Ammon's horn (tissue), 1 donor: ENCODE measurements at regions not wholly inside any gene's neighbourhood (a gene's known extent, or its start where the extent isn't known, plus 50 kb on each side); places are given as distances from the start of the nearest gene placed in this dataset.

Experiments used
- DNase-seq: peaks from one replicate; pipeline ENCODE4 v3.0.0-alpha.2; 2016; ENCODE audit warnings: low spot score

- no peak for DNase-seq
Measured at GRCh38 chr5:68431186-68431585, 215.6 kb downstream of the PIK3R1 start.

- no peak for DNase-seq
Measured at GRCh38 chr5:68431601-68432337, 216.2 kb downstream of the PIK3R1 start.

- DNase-seq = no peak
Measured at GRCh38 chr5:68432682-68433081, 217.1 kb downstream of the PIK3R1 start.

GRCh38 chr5:68433526-68433922 is 218.0 kb downstream of the PIK3R1 start:
- DNase-seq = no peak

DNA sequence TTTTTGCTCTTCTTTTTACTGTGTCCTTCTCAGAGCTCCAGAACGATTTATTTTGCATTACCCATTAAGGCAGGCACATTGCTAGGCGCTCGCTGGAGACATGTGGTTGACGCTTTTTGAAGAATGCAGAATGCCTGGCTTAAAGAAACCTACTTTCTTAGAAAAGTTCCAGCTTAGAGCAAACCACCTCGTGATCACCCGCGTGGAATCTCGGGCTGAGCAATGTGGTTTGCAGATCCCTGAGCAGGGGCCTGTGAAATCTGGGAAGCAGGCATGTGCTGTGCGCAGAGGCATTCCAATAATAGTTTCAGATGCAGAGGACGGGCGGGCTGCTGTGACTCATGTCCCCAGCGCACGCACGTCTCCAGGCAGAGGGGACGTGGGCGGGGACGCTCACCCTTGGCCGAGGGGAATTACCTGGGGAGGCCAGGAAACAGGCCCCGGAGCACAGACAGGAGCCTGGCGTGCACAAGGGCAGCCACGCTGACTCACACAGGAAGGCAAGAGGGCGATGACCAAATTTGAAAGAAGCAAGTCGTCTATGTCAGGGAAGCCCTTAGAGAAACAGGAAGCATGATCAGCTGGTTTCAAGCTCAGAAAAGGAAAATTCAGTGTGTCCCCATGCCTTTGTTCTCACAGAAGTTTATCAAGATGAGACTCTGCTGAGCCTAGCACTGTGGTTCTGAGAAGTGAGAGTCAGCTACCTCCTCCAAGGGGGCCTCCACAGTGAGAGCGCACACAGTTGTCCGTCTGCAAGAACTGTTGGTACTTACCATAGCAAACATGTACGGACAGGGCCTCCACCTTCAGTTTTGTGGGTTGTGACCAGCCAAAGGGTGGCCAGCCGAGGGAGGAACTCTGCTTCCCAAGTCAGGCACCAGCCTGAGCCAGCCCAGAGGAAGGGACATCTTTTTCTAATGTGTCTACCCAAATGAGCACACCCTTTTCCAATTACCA is 218.6 kb downstream of the PIK3R1 start:
- DNase-seq = peak; percentile 79

- DNase-seq = peak; percentile 73
Measured at GRCh38 chr5:68435611-68436010, 220.1 kb downstream of the PIK3R1 start.

DNA sequence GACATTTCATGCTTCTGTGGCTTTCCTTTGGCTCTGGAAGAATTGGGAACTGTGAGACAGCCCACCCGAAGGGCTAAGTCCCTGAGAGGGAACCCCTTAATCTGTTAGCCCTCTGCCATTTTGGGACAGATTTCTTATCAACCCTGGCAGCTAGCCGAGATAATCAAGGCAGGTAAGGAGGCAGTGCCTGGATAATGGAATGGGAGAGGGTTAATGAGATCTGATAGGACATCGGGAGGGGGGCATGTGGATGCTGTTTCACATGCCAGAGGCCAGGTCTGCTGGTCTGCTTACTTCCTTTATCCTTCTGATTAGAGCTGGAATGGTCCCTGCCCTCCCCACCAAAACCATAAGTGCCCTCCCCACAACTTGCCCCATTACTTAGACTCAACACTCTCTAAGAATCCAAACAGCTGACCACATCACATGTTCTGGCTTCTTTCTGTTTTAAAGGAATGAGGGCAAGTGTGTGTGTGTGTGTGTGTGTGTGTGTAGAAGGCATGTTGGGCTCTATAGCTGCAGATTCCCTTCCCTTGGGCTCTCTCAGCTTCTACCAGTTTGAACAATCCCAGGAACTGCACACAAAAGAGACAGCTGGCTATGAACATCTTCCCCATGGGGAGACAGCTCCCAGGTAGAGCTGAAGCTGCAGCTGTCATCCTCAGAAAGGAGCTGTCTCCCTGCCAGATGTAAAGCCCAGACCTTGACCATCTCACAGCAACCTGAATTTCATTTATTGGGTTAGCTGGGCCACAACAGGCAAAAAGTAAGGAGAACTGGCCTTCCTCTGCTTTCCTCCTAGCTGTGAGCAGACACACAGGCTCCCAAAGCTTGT is 221.3 kb downstream of the PIK3R1 start:
- no peak for DNase-seq

GRCh38 chr5:68438876-68439275 is 223.3 kb downstream of the PIK3R1 start:
- DNase-seq = no peak

DNA sequence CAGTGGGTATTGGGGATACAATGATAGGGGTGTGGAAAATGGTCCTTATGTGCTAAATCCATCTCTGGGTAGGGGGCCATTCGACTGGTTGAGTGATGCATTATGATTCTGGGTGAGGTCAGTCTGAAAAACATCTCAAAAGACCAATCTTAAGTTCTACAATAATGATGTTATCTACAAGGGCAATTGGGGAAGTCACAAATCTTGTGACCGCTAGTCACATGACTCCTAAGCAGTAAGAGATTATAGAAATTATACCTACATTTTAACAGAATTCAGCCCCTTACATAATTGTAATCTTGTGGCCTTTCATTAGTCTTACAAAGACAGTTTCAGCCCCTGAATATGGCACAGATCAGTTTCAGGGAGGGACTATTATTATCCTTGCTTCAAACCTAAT is 224.7 kb downstream of the PIK3R1 start:
- DNase-seq = no peak

- no peak for DNase-seq
Measured at GRCh38 chr5:68440651-68441050, 225.1 kb downstream of the PIK3R1 start.

DNA sequence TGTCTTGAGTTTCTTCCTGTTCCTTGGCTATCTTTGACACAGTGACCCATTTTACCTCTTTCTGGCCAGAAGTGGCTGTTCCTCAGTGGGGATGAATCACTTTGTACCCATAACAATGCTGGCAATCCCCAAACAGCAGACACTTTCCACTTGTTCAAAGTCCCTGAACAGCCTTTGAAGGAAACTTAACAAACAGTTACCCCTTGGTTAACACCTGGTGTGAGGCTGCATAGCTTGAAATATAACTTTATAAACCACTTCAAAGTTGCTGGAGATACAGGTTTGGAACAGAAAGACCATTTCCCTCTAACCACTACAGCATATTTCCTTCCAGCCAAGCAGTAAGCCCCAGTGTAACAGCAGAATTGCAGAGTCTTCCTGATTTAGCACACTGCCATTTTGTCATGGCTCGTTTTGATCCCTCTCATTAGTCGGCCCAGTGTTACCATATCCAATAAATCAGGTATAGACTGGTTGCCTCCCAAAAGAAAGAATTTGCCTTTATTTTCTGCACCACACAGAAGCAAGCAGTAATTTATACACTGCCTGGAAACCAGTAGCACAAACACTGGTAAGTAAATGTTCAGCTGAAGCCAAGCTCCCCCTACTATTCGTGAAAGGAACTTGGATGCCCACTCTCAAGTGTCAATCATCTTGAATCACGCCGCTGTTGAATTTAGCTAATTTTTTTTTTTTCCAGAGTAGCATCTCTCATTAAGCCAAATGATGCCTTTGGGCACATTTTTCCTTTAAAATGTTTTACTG is 225.9 kb downstream of the PIK3R1 start:
- no peak for DNase-seq

DNA sequence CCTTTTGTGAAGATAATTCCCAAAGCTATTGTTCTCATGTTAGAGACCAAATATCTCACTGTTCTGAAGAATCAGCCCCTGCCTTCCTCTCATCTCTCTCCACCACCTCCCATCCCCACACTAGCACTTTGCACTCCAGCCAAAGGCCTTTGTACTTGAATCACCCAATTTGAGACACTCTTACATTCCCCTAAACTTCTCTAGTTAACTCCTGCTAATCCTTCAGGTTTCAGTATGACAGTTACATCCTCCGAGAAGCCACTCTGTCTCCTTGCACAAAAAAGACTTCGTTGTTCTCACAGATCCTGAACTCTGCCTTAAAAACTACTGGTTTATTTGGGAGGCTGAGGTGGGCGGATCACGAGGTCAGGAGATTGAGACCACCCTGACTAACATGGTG is 227.5 kb downstream of the PIK3R1 start:
- no peak for DNase-seq

GRCh38 chr5:68444048-68444447 is 228.5 kb downstream of the PIK3R1 start:
- DNase-seq = no peak

- no peak for DNase-seq
Measured at GRCh38 chr5:68444833-68445232, 229.3 kb downstream of the PIK3R1 start.

DNA sequence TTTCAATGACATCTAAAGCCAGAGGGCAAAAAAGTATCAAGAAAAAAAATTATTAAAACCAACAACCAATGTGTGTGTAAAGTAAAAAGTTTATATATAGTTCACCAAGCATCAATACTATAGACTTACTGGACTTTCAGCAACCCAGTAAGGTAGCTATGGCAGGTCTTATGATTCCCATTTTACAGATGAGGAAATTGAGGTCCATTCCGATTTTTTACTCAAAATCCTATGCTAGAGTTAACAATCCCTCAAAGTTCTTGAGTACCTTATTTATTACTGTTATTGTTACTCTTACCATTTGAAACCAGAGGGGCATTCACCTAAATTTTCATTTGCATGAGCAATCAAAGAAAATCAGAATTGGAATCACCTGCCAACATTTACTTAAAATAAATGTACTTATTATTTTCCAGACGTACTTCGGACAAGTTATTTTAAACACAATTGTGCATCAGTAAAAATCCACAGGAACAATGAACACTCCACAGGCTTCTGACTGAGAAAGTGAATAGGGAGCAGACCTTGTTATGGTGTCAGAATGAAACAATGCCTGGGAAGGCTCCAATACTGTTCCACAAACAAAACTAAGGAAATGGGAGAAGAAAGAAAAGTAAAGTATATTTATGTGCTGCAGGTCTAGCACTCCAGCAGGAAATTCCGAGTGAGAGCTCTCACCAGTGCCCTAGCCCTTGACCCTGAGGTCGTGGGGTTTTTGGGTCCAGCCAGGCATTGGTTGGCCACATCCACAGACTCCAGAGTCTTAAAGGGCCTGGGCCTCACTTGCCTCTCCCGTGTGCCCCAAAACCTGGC is 229.9 kb downstream of the PIK3R1 start:
- no peak for DNase-seq

GRCh38 chr5:68446070-68446357 is 230.5 kb downstream of the PIK3R1 start:
- no peak for DNase-seq

DNA sequence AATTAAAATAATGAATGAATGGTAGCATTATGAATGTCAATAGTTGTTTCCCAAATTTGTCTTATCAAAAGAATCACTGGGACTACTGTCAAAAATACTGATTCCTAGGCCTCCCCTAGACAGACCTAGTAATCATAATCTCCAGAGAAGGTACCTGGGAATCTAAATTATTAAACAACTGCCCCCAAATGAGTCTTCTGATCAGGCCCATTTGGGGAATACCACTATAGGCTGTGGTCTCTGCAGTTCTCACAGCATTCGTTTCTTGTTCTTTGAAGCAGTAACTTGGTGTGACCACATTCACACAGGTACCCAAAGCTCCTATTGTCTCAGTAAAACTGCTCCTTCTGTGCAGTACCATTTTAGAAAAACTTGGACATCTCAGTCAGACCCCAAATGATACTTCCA is 230.9 kb downstream of the PIK3R1 start:
- DNase-seq = no peak

GRCh38 chr5:68447136-68447929 is 231.8 kb downstream of the PIK3R1 start:
- DNase-seq = no peak

GRCh38 chr5:68449380-68449779 is 233.8 kb downstream of the PIK3R1 start:
- DNase-seq = no peak

GRCh38 chr5:68450245-68450852 is 234.8 kb downstream of the PIK3R1 start:
- no peak for DNase-seq
